Fibroblast of villous mesenchyme (primary cell): ENCODE measurements at regions not wholly inside any gene's neighbourhood (a gene's known extent, or its start where the extent isn't known, plus 50 kb on each side); places are given as distances from the start of the nearest gene placed in this dataset.

Experiments
- DNase-seq: peaks from one replicate; pipeline ENCODE4 v3.0.0-alpha.2; 2010; ENCODE audit warnings: low read depth
- H3K4me3 ChIP-seq: 2 replicates; pipeline ENCODE4 v1.5.1; 2011; ENCODE audit warnings: low read depth, mild to moderate bottlenecking, low read length
- CTCF ChIP-seq: IDR thresholded peaks from 2 replicates; pipeline ENCODE4 v1.5.1; 2012; ENCODE audit warnings: low read depth, mild to moderate bottlenecking, low read length; ENCODE audit not compliant: insufficient read depth

- no peak for DNase-seq
- TF ChIP-seq CTCF: no peak
- H3K4me3 ChIP-seq: no peak overlapping the region
Observed at GRCh38 chr14:76323331-76324050, 52.4 kb upstream of the ESRRB start.

- TF ChIP-seq CTCF: no peak
- no peak overlapping the region for H3K4me3 ChIP-seq
- no peak for DNase-seq
Observed at GRCh38 chr14:76324133-76324532, 51.8 kb upstream of the ESRRB start.
